Right renal pelvis (tissue), 4 donors: ENCODE measurements at regions not wholly inside any gene's neighbourhood (a gene's known extent, or its start where the extent isn't known, plus 50 kb on each side); places are given as distances from the start of the nearest gene placed in this dataset.

Experiments
- DNase-seq, 4 donors: peaks; one replicate each; pipeline ENCODE4 v3.0.0-alpha.2; 2013; ENCODE audit warnings: low read depth in 4 of 4, low spot score in 3 of 4, missing footprints in 1 of 4

GRCh38 chr12:113630625-113631024 lies 159.0 kb upstream of the LHX5 start:
- no peak for DNase-seq

GRCh38 chr12:113625499-113625898 lies 153.8 kb upstream of the LHX5 start:
- DNase-seq: no peak

DNA sequence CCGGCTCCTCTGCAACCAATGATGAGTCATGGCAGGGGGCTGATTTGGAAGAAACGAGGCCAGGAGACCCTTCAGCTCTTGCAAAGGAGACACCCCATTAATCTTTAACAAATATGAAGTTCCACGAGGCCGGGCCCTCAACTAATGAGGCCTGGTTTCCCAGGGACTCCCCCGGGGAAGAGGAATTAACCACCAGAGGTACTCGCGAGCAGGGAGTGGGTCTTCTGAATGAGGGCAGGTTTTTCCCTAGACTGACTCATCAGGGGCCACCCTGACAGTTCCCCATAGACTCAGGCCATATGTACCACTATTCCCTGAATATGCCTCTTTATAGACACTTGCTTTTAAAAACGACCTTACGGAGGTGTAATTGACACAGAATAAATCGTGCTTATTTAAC lies 150.7 kb upstream of the LHX5 start:
- DNase-seq: no peak

DNA sequence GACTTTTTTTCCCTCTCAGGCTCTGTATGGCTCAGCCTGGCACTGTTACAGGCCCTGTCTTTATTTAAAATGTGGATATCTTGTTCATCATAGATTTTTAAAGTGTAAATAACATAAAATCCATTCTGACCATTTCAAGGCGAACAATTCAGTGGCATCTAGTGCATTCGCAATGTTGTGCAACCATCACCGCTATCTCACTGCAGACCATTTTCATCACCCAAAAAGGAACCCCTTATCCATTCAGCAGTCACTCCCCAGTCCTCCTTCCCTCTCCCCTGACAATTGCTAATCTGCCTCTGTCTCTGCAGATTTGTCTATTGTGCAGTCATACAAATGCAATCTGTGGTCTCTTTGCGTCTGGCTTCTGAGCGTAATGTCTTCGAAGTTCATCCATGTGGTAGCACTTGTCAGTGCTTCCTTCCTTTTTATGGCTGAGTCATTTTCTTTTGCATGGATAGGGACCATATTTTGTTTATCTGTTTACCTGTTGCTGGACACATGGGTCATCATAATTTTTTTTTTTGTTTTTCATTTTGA lies 148.8 kb upstream of the LHX5 start:
- DNase-seq: no peak

GRCh38 chr12:113619202-113619601 lies 147.5 kb upstream of the LHX5 start:
- no peak for DNase-seq

DNA sequence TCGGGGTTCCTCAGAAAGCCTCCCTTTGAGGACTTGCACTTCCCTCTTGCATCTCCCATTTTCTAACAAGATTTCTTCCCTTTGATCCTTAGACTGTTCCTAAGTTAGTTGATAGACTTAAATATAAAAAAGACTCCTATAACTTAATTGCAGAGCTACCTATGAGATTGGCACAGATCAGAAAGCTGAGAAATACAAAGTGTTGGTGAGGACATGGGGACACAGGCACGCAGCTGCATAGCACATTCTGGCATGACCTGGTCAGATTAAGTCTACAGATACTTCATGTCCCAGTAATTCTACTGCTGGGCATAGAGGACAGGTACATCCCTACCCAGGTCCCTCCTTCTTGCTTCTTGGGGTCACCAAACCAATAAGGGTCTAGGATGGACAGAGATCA lies 141.7 kb upstream of the LHX5 start:
- no peak for DNase-seq

DNA sequence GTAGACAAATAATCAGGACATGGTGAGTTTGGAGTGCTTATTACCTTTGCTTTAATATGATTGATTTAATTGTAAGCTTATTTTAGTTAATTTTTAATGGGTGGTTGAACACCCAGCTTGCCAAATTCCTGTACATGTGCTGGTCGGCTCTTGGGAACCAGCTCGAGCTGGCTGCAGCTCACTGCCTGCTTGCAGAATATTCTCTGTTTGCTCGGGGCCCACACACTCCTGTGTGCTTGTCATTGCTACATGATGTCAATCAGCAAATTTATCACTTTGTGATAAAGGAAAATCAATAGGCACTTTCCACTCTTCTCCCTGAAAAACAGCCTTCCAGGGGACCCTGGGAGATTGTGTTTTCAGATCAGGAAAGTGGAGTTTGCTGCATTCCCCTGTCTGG lies 141.1 kb upstream of the LHX5 start:
- DNase-seq: no peak

- DNase-seq: no peak
Observed at GRCh38 chr12:113612076-113612728, 140.5 kb upstream of the LHX5 start.

GRCh38 chr12:113611652-113612051 lies 140.0 kb upstream of the LHX5 start:
- DNase-seq: no peak

GRCh38 chr12:113610698-113611097 lies 139.0 kb upstream of the LHX5 start:
- DNase-seq: no peak

DNA sequence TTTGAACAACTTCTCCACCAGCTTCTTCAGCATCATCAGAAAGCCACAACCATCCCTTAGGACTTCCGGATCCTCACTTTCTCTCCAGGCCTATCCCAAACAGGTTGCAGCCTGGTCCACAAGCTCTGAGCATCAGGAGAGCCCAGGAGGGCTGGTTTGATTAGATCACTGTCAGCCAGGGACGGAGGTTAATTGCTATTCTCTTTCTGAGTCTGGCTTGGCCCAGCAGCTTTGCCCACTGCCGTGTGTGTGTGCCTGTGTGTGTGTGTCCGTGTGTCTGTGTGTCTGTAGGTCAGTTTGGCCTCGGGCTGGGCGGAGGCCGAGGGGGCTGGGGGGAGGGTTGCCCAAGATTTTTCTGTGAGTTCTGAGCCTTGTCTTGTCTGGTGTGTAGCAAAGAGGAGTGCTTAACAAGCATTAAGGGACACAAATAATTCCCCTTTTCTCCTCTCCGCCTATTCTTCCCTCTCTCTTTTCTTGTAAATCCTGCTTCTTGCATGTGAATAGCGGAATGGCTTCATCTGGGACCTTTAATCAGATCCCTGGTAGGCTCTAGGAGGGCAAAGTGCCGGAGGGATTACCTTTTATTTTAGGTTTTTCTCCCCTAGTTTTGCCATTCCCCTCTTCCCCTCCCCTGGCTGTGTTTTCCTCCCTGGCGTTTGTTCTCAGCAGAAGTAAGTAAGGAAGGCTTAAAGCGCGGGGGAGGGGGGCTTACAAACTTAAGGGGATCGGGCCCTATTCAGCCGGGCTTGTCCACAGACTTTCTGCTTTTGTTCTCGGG lies 138.2 kb upstream of the LHX5 start:
- no peak for DNase-seq

DNA sequence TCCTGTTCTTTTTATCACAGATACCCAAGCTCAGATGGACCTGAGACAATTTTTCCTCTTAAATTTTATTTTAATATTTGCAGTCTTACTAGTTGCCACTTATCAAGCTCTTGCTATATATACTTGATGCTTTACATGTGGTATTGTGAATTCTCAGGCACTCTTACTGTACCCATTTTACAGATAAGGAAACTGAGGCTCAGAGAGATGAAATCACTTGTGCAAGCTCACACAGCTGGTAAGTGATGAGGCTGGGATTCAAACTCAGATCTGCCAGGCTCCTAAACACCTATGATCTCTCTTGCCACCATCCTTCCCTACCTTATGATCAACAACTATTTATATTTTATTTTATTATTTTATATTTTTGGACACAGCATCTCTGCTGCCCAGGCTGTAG lies 133.0 kb upstream of the LHX5 start:
- DNase-seq: no peak

- no peak for DNase-seq
Observed at GRCh38 chr12:113601656-113602263, 130.1 kb upstream of the LHX5 start.

DNA sequence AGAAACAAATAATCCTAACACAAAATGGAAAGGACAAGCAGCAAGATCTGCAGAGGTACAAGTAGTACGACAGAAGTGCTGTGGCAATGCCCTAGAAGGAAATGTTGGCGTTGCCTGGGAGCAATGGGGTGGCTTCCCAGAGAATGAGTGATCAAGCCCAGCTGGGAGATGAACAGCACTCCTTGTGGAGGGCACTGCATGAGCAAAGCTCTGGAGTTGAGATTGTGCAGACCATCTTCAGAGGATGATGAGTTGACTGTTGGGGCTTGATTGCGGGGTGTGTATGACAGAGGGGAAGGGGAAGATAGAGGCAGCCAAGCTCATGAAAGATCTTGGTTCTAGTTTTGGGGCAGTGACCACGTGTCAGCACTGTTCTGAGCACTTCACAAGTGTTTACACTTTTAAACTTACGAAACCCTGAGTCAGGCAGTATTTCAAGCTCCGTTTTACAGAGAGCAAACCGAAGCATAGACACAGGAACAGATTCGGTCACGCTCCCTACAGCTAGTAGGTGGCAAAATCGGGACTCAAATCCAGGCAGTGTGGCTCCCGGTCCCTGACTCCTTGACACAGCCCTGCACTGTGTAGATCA lies 127.2 kb upstream of the LHX5 start:
- no peak for DNase-seq

DNA sequence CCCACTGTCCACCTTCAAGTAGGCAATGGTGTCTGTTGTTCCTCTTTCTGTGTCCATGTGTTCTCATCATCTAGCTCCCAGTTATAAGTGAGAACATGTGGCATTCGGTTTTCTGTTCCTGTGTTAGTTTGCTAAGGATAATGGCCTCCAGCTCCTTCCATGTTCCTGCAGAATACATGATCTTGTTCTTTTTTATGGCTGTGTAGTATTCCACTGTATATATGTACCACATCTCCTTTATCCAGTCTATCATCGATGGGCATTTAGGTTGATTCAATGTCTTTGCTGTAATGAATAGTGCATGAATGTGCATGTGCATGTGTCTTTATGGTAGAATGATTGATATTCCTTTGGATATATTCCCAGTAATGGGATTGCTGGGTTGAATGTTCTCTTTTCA lies 123.3 kb upstream of the LHX5 start:
- DNase-seq: no peak

DNA sequence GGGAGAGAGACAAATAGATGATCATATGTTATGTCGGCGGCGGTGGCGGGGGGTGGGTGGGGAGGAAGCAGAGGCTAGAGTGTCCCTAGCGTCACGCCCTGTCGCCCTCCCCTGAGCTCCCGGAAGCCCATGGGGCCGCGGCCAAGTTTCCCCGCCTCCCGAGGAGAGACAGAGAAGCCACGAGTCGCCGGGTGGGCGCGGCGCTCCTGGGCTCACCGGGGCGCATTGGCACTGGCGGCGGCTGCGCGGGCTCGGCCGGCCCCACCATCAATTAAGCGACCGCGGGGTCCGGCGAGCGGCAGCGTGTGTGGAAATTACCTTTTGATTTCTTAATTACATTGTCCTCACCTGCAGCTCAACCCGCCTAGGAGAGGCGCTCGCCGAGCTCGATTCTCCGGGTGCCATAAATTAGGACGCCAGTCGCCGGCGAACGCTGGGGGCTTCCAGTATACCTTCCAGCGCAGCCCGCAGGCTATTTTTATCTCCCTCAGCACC lies 119.9 kb upstream of the LHX5 start:
- DNase-seq: peak in 1 of 4 donors; percentile 13

DNA sequence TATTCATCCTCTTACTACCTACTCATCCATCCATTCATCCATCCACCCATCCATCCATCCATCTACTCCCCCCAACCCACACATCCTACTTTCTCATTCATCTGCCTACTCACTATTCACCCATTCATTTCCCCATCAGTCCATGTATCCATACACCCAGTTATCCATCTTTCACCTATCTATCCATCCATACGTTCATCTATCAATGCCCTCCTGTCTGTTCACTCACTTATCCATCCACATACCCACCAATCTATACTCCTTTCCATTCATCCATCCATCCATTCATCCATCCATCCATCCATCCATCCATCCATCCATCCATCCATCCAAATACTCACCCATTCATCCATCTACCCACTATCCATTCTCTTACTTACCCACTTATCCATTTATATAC lies 117.8 kb upstream of the LHX5 start:
- DNase-seq: no peak

GRCh38 chr12:113587720-113588119 lies 116.0 kb upstream of the LHX5 start:
- DNase-seq: no peak

- DNase-seq: no peak
Observed at GRCh38 chr12:113586461-113586860, 114.8 kb upstream of the LHX5 start.

- peak in 1 of 4 donors; percentile 22 for DNase-seq
Observed at GRCh38 chr12:113582521-113583218, 111.0 kb upstream of the LHX5 start.

DNA sequence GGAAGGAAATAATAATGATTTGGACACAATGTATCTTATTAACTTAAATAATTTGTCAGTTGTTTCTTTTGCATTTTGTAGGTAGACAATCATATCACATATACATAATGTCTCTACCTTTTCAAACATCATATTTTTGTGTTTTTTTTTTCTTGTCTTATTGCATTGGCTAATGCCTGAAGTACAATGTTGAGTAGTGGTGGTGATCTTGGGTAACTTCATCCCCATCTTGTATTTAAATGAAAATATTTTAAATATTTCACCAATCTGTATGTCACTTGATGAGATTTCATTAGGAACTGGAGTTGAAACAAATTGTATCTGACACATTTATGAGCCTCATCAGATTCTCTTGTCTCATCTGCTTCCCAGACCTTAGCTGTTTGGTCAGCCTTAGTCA lies 109.7 kb upstream of the LHX5 start:
- DNase-seq: no peak
